Heart left ventricle (tissue), 13 donors: ENCODE measurements at regions not wholly inside any gene's neighbourhood (a gene's known extent, or its start where the extent isn't known, plus 50 kb on each side); places are given as distances from the start of the nearest gene placed in this dataset.

Experiments used
- CTCF ChIP-seq, 12 donors: fragments of 200-600 bp; sonication (generic) in 4 of 12; IDR thresholded peaks; one replicate each; pipeline versions ENCODE4 v1.5.0 to v1.8.0; 2018 to 2022; ENCODE audit warnings: antibody characterized with exemption in 12 of 12, mild to moderate bottlenecking in 5 of 12
- POLR2A ChIP-seq, 2 donors: fragments of 450-650 bp; IDR thresholded peaks; one replicate each; pipeline ENCODE4 v1.6.1; 2017; ENCODE audit warnings: antibody characterized with exemption in 2 of 2, mild to moderate bottlenecking in 2 of 2, moderate library complexity in 2 of 2
- donor health status: ischemic (EF 13 %, LVEDD 7.1; RV severe dilation, severe dysfunction).
- donor health status: DM: no; HTN: yes; CAD: no.
- donor health status: DM: no; HTN: no; CAD: no.
- donor health status: ischemic (EF 25% LVEDD 6.9; RV normal size, moderate dysfunction).
- donor health status: ischemic (EF 25% LVEDD 5.7; RV mildly dilated, moderate dysfunction).
- donor health status: ischemic (EF 35%, LVEDD 5.7; RV mildly dilated, moderate dysfunction).
- donor health status: nonischemic (EF 11% LVEDD 7.7; RV severe dilation, severe dysfunction).
- donor health status: DM: yes; HTN: yes; CAD: no.
- donor health status: PGD.
- donor health status: ischemic (EF 29% LVEDD 5.4; RV normal size, mild dysfunction).
- donor health status: nonischemic (EF 23%, LVEDD 6.1; RV moderate dilation, normal function).

- TF ChIP-seq CTCF (IDR thresholded peaks at IDR 0.05) (no peak), POLR2A (IDR thresholded peaks at IDR 0.05) (no peak)
Observed at GRCh38 chr15:95442107-95442719, 888.3 kb upstream of the NR2F2 start.
